GM23248 (cell line): ENCODE measurements at regions not wholly inside any gene's neighbourhood (a gene's known extent, or its start where the extent isn't known, plus 50 kb on each side); places are given as distances from the start of the nearest gene placed in this dataset.
"Not testable (repeated sequence)": the region's sequence is repeated elsewhere in the genome, so short reads cannot be mapped to it uniquely, and the experiment has no call there.

Experiments used
- DNase-seq: peaks from one replicate; pipeline ENCODE4 v3.0.0-alpha.2; 2015
- H2AFZ ChIP-seq: fragments of 200-600 bp; sonication (generic); 2 replicates; pipeline ENCODE4 v1.6.1; 2016; ENCODE audit warnings: antibody characterized with exemption
- H3F3A ChIP-seq: fragments of 200-600 bp; sonication (generic); 2 replicates; pipeline ENCODE4 v1.6.1; 2016; ENCODE audit warnings: mild to moderate bottlenecking, antibody characterized with exemption, mixed run types; ENCODE audit not compliant: insufficient read depth
- H3K27ac ChIP-seq: fragments of 200-600 bp; sonication (generic); 2 replicates; pipeline ENCODE4 v1.5.1; 2016; ENCODE audit warnings: mild to moderate bottlenecking
- H3K27me3 ChIP-seq: fragments of 200-600 bp; sonication (generic); replicated peaks from 2 replicates; pipeline ENCODE4 v1.6.1; 2016; ENCODE audit warnings: mild to moderate bottlenecking; ENCODE audit not compliant: insufficient read depth
- H3K36me3 ChIP-seq: fragments of 200-600 bp; sonication (generic); 2 replicates; pipeline ENCODE4 v1.6.1; 2016; ENCODE audit warnings: low read depth, mild to moderate bottlenecking
- H3K4me1 ChIP-seq: fragments of 200-600 bp; sonication (generic); 2 replicates; pipeline ENCODE4 v1.6.1; 2016; ENCODE audit warnings: mild to moderate bottlenecking; ENCODE audit not compliant: insufficient read depth
- H3K4me2 ChIP-seq: fragments of 200-600 bp; sonication (generic); one replicate; pipeline ENCODE4 v1.6.1; 2016; ENCODE audit warnings: mild to moderate bottlenecking; ENCODE audit not compliant: unreplicated experiment
- H3K4me3 ChIP-seq: fragments of 200-600 bp; sonication (generic); 2 replicates; pipeline ENCODE4 v1.5.1; 2016; ENCODE audit warnings: mild to moderate bottlenecking
- H3K79me2 ChIP-seq: fragments of 200-600 bp; sonication (generic); 2 replicates; pipeline ENCODE4 v1.6.1; 2016; ENCODE audit warnings: mild to moderate bottlenecking; ENCODE audit not compliant: insufficient read depth
- H3K9ac ChIP-seq: fragments of 200-600 bp; sonication (generic); 2 replicates; pipeline ENCODE4 v1.6.1; 2016; ENCODE audit warnings: mild to moderate bottlenecking
- H3K9me2 ChIP-seq: fragments of 200-600 bp; sonication (generic); 2 replicates; pipeline ENCODE4 v1.6.1; 2016; ENCODE audit warnings: mixed run types, mild to moderate bottlenecking, moderate library complexity; ENCODE audit not compliant: insufficient read depth
- H3K9me3 ChIP-seq: fragments of 200-600 bp; sonication (generic); one replicate; pipeline ENCODE4 v1.6.1; 2017; ENCODE audit warnings: low read depth
- H4K20me1 ChIP-seq: fragments of 200-600 bp; sonication (generic); 2 replicates; pipeline ENCODE4 v1.6.0; 2016; ENCODE audit not compliant: insufficient read depth
- EZH2 ChIP-seq: fragments of 200-600 bp; sonication (generic); IDR thresholded peaks from 2 replicates; pipeline ENCODE4 v1.6.1; 2018; ENCODE audit warnings: antibody characterized with exemption, mild to moderate bottlenecking; ENCODE audit not compliant: insufficient read depth, poor library complexity, severe bottlenecking
- EZH2phosphoT487 ChIP-seq: fragments of 200-600 bp; sonication (generic); IDR thresholded peaks from 2 replicates; pipeline ENCODE4 v1.6.1; 2018; ENCODE audit warnings: antibody characterized with exemption, moderate library complexity, mild to moderate bottlenecking, low read depth; ENCODE audit not compliant: insufficient read depth
- WGBS, 2 experiments: methylation state at CpG; one replicate each; pipeline ENCODE4 v1.1.6; 2015 to 2017; ENCODE audit warnings: low lambda C conversion rate in 2 of 2, low coverage in 1 of 2; ENCODE audit errors: missing lambda C conversion rate in 2 of 2; 5-methylcytosine and 5-hydroxymethylcytosine counted together
- in situ Hi-C: fragments of 300-500 bp; cut with MboI; formaldehyde crosslinking; loops from 2 replicates; pipeline ENCODE4 v1.15.0; 2020

DNA sequence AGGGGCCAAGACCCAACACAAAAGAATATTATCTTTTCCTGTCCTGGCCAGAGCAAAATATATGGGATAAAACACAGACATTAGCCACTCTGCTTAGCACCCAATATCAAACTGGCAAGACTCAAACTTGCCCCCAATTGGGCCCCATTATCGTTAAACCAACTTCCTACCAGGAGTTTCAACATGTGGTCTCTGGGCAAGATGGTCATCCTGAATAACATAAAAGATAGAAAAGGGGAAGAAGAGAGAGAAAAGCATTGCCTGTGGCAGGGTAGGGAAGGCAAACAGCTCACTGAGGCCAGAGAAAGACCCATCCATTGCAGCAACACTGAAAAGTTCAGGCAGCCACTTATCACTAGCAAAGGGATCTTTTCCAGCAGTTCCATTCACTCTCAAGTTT is 502.1 kb downstream of the KIF2B start:
- Histone ChIP-seq H3K36me3 (no peaks in the 10 kb centered on the region), H4K20me1 (no peaks in the 10 kb centered on the region), H3K9me3 (no peaks in the 10 kb centered on the region), H2AFZ (no peak overlapping the region), H3K4me3 (no peak overlapping the region), H3K79me2 (no peaks in the 10 kb centered on the region), H3K27me3 (no peaks in the 10 kb centered on the region), H3K9ac (no peak overlapping the region), H3K4me1 (no peaks in the 10 kb centered on the region), H3K27ac (no peak overlapping the region), H3F3A (no peaks in the 10 kb centered on the region), H3K4me2 (no peak overlapping the region), H3K9me2 (no peaks in the 10 kb centered on the region)
- WGBS, 2 experiments: 6 to 8% methylated on average over 1 of the region's 1 CpG
- no peak for TF ChIP-seq EZH2
- TF ChIP-seq EZH2phosphoT487: no peak
- in situ Hi-C loops: no loop called here
- no peak for DNase-seq

DNA sequence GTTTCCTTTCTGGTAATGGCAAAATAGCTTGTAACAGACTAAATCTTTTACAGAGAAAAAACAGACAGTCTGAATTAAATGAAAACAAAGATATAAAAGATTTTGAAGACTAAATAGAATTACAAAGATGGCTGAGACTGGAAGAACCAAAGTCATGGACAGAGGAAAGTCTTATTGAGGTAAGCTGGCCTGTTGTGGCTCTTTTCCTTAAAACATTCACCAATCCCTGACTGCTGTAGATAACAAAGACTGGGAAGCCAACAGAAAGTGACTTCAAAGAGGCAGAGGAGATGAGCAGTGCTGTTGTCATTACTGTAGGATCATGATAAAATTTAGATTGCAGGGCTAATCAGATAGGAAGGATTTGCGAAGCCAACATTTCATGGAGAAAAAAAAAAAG is 517.0 kb downstream of the KIF2B start:
- Histone ChIP-seq H3K27me3 (no peaks in the 10 kb centered on the region), H3K36me3 (no peaks in the 10 kb centered on the region), H3F3A (no peaks in the 10 kb centered on the region), H2AFZ (no peak overlapping the region), H3K27ac (no peak overlapping the region), H3K4me3 (no peak overlapping the region), H3K9me3 (no peaks in the 10 kb centered on the region), H3K4me1 (no peaks in the 10 kb centered on the region), H3K79me2 (no peaks in the 10 kb centered on the region), H4K20me1 (no peaks in the 10 kb centered on the region), H3K9me2 (no peaks in the 10 kb centered on the region), H3K4me2 (no peak overlapping the region), H3K9ac (no peak overlapping the region)
- WGBS, 2 experiments: 21 to 38% methylated on average over 1 of the region's 1 CpG
- no peak for TF ChIP-seq EZH2
- TF ChIP-seq EZH2phosphoT487: no peak
- in situ Hi-C loops: no loop called here
- no peak for DNase-seq

DNA sequence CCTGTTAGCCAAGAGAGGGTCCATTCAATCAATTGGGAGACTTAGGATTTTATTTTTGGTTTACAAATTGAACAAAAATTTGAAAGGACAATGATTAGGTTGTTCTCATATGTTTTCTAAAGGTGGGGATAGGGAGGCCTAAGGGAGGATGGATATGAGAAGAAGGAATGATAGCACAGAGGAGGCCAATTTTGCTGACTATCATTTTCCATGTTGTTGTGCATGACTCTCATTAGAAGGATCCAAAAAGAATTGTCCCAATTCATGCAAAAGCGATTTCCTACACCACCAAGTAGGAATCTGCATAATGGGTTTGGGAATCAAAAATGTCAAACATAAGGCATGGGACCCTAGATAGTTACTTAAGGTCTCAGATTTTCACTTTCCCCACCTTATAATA is 524.8 kb downstream of the KIF2B start:
- H3K9ac ChIP-seq: no peak overlapping the region
- no peak overlapping the region for H3K4me3 ChIP-seq
- no peak overlapping the region for H3K27ac ChIP-seq
- in situ Hi-C loops: no loop called here
- no peaks in the 10 kb centered on the region for H4K20me1 ChIP-seq
- no peaks in the 10 kb centered on the region for H3K9me3 ChIP-seq
- DNase-seq: no peak
- H2AFZ ChIP-seq: no peak overlapping the region
- no peaks in the 10 kb centered on the region for H3K4me1 ChIP-seq
- WGBS, 2 experiments: 42 to 51% methylated on average over 1 of the region's 1 CpG
- no peak for TF ChIP-seq EZH2phosphoT487
- H3K4me2 ChIP-seq: no peak overlapping the region
- H3K36me3 ChIP-seq: no peaks in the 10 kb centered on the region
- H3K9me2 ChIP-seq: no peaks in the 10 kb centered on the region
- no peaks in the 10 kb centered on the region for H3K79me2 ChIP-seq
- H3K27me3 ChIP-seq: no peaks in the 10 kb centered on the region
- no peaks in the 10 kb centered on the region for H3F3A ChIP-seq

DNA sequence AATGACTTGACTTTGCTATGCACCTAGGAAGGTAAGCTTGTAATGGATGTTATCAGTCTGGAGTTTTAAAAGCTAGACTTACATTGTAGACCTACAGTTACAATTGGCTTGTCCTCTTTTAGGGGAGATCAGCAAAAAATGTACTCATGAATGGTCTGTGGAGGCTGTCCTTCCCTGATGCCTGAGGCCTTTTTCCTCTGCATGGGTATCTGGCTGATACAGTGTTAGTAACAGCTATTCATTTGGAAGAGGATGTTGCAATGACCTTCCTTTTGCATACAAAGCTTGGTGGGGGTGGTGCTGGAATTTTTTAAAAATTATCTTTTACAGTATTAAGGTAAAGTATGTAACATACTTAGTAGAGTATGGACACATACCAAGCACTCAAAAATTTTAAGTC is 525.5 kb downstream of the KIF2B start:
- Histone ChIP-seq H3K9me2 (no peaks in the 10 kb centered on the region), H3K9me3 (no peaks in the 10 kb centered on the region), H3K36me3 (no peaks in the 10 kb centered on the region), H3K4me3 (no peak overlapping the region), H3F3A (no peaks in the 10 kb centered on the region), H3K4me1 (no peaks in the 10 kb centered on the region), H3K79me2 (no peaks in the 10 kb centered on the region), H2AFZ (no peak overlapping the region), H3K4me2 (no peak overlapping the region), H4K20me1 (no peaks in the 10 kb centered on the region), H3K27ac (no peak overlapping the region), H3K27me3 (no peaks in the 10 kb centered on the region), H3K9ac (no peak overlapping the region)
- in situ Hi-C loops: no loop called here
- no peak for DNase-seq
- no peak for TF ChIP-seq EZH2phosphoT487
- no peak for TF ChIP-seq EZH2

DNA sequence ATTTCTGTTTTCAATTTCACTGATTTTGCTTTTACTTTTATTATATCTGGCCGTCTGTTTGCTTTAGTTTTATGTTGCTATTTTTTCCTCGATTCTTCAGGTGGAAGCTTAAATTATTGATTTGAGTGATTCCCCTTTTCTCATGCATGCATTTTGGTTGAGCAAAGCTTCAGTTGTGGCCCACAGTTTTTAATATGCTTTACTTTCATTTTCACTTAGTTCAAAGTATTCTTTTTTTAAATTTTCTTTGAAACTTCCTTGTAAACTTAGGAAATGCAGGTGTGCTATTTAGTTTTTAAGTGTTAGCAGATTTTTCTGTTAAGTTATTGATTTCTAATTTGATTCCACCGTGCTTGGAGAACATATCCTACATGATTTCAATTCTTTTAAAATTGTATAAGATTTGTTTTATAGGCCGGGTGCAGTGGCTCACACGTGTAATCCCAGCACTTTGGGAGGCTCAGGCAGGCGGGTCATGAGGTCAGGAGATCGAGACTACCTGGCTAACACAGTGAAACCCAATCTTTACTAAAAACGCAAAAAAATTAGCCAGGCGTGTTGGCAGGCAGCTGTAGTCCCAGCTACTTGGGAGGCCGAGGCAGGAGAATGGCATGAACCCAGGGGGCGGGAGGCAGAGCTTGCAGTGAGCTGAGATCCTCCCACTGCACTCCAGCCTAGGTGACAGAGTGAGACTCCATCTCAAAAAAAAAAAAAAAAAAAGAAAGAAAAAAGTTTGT is 531.2 kb downstream of the KIF2B start:
- Histone ChIP-seq H3K9ac (no peak overlapping the region), H3K27me3 (no peaks in the 10 kb centered on the region), H3K27ac (no peak overlapping the region), H3K4me1 (no peaks in the 10 kb centered on the region), H4K20me1 (no peaks in the 10 kb centered on the region), H3K4me3 (no peak overlapping the region), H2AFZ (no peak overlapping the region), H3K79me2 (no peaks in the 10 kb centered on the region), H3F3A (no peaks in the 10 kb centered on the region), H3K36me3 (no peaks in the 10 kb centered on the region), H3K9me3 (no peaks in the 10 kb centered on the region), H3K9me2 (no peaks in the 10 kb centered on the region), H3K4me2 (no peak overlapping the region)
- TF ChIP-seq EZH2phosphoT487: no peak
- no peak for TF ChIP-seq EZH2
- 17 to 20% methylated on average over 11 of the region's 11 CpGs for WGBS, 2 experiments
- in situ Hi-C loops: no loop called here
- no peak for DNase-seq

DNA sequence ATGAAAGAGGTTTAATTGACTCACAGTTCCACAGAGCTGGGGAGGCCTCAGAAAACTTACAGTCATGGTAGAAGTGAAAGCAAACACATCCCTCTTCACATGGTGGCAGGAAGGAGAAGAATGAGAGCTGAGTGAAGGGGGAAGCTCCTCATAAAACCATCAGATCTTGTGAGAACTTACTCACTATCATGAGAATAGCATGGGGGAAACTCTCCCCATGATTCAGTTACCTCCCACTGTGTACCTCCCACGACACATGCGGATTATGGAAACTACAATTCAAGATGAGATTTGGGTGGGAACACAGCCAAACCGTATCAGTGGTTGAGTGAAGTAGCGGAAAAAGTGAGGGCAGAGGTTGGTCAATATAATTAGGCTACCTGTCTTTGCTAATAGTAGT is 538.3 kb downstream of the KIF2B start:
- H3F3A ChIP-seq, H3K9me2 ChIP-seq, H3K4me1 ChIP-seq, H3K27ac ChIP-seq, H3K36me3 ChIP-seq, H3K4me2 ChIP-seq, H4K20me1 ChIP-seq, H3K9ac ChIP-seq, DNase-seq, H2AFZ ChIP-seq, H3K79me2 ChIP-seq, H3K9me3 ChIP-seq, H3K27me3 ChIP-seq, in situ Hi-C loops, H3K4me3 ChIP-seq: not testable (repeated sequence)
- 23 to 30% methylated on average over 4 of the region's 4 CpGs for WGBS, 2 experiments
